H1 (cell line): ENCODE measurements at regions not wholly inside any gene's neighbourhood (a gene's known extent, or its start where the extent isn't known, plus 50 kb on each side); places are given as distances from the start of the nearest gene placed in this dataset.

ENCODE experiments used
- EP300 ChIP-seq, 2 experiments: IDR thresholded peaks; 1 replicate in 1 of 2; 2 replicates in 1 of 2; pipeline ENCODE4 v1.6.1; 2011 to 2012; ENCODE audit warnings: low read depth in 2 of 2, low read length in 2 of 2, mild to moderate bottlenecking in 2 of 2, borderline replicate concordance in 1 of 2, inconsistent platforms in 1 of 2, moderate library complexity in 1 of 2
- GTF2F1 ChIP-seq: IDR thresholded peaks from 2 replicates; pipeline ENCODE4 v1.6.1; 2012; ENCODE audit warnings: low read depth, low read length, improper control_type of control experiment, borderline replicate concordance
- SIRT6 ChIP-seq: IDR thresholded peaks from one replicate; pipeline ENCODE4 v1.7.1; 2012; ENCODE audit warnings: low read length, inconsistent platforms
- SP2 ChIP-seq: IDR thresholded peaks from 2 replicates; pipeline ENCODE4 v1.6.1; 2012; ENCODE audit warnings: mild to moderate bottlenecking, low read length, inconsistent platforms

DNA sequence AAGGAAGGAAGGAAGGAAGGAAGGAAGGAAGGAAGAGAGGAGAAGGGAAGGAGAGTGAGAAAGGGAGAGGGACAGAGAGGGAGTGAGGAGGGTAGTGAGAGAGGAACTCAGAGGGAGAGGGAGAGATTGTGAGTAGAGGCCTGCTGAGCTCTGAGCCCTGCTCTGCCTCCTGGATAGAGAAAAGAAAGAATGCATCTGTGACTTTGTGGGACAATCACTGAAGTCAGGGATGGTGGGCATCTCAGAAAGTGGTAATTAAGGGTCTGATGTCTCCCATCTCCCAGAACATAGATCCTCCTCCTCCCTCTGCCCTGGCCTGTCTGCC, 142.9 kb upstream of the BANK1 start (continued):
- TF ChIP-seq EP300 (IDR thresholded peaks at IDR 0.05; ENCODE audit: borderline replicate concordance in 1 of 2, low read depth in 2 of 2, low read length in 2 of 2), result no peak
- no peak for TF ChIP-seq GTF2F1
- no peak for TF ChIP-seq SP2
- no peak for TF ChIP-seq SIRT6
